ENCODE measurements at regions not wholly inside any gene's neighbourhood (a gene's known extent, or its start where the extent isn't known, plus 50 kb on each side); places are given as distances from the start of the nearest gene placed in this dataset.

DNA sequence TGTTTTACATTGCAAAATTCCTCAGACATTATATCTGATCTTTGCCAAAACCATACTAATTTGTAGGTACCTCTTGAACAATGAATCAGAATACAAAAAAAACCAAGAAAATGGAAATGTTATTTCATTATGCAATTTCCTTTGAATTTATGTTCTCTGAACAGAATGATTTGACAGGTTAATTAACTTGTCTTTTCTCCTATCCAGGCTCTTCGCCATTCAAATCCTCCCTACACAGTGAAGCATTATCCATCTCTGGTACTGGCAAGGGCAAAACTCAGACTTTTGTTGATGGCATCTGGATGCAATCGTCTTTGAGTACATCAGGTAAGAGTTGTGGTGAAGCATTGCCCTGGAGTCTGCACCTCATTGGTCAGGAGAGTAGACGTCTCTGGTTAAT lies 655.7 kb upstream of the ITGA1 start:
- TF ChIP-seq, protein P1, sequence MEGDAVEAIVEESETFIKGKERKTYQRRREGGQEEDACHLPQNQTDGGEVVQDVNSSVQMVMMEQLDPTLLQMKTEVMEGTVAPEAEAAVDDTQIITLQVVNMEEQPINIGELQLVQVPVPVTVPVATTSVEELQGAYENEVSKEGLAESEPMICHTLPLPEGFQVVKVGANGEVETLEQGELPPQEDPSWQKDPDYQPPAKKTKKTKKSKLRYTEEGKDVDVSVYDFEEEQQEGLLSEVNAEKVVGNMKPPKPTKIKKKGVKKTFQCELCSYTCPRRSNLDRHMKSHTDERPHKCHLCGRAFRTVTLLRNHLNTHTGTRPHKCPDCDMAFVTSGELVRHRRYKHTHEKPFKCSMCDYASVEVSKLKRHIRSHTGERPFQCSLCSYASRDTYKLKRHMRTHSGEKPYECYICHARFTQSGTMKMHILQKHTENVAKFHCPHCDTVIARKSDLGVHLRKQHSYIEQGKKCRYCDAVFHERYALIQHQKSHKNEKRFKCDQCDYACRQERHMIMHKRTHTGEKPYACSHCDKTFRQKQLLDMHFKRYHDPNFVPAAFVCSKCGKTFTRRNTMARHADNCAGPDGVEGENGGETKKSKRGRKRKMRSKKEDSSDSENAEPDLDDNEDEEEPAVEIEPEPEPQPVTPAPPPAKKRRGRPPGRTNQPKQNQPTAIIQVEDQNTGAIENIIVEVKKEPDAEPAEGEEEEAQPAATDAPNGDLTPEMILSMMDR (conservative IDR thresholded peaks at IDR 0.05) = no peak
- TF ChIP-seq EZH2 (IDR thresholded peaks at IDR 0.05; ENCODE audit: low read depth) = no peak

Data from PC-9 (cell line).